K562 (cell line): ENCODE measurements at regions not wholly inside any gene's neighbourhood (a gene's known extent, or its start where the extent isn't known, plus 50 kb on each side); places are given as distances from the start of the nearest gene placed in this dataset.

ENCODE experiments used
- ATAC-seq: fragments of 200-7000 bp; cut with Tn5 transposase; 3 replicates; pipeline ENCODE4 v1.9.1; 2020; ENCODE audit warnings: moderate library complexity
- BruUV-seq: library from RNA; stranded (reverse); fragments of 400-500 nt; replicated peaks from 2 replicates; lab custom pipeline; 2021; lab: Mats Ljungman, UMichigan
- CTCF ChIA-PET: fragments of 300-600 bp; formaldehyde crosslinking; extraction: SDS; loops from one replicate; lab custom pipeline; 2021; ENCODE audit warnings: low intra/inter-chr PET ratio; lab: Yijun Ruan, JAX
- POLR2A ChIA-PET: fragments of 300-600, 350-650 bp; sonication (Branson Sonifier 250); formaldehyde crosslinking; extraction: SDS; loops from one replicate; lab custom pipeline; 2021; ENCODE audit warnings: antibody characterized with exemption, inconsistent platforms; lab: Yijun Ruan, JAX
- DNase-seq, 4 experiments: peaks; one replicate each; pipeline versions ENCODE4 v3.0.0 to v3.0.0-alpha.2; 2011 to 2018; ENCODE audit warnings: low spot score in 3 of 4, mixed read lengths in 3 of 4; ENCODE audit errors: extremely low read depth in 1 of 4
- FAIRE-seq: peaks from 2 replicates; lab custom pipeline; 2011; peaks lifted over from hg19 to GRCh38; lab: Jason Lieb, UNC
- H2AFZ ChIP-seq: 2 replicates; pipeline ENCODE4 v1.6.0; 2011; ENCODE audit warnings: low read depth, low read length, control low read depth, inconsistent platforms
- H3K27ac ChIP-seq: fragments of 200-600 bp; 3 replicates; pipeline ENCODE4 v1.8.0; 2011; ENCODE audit warnings: low read depth, mild to moderate bottlenecking, control low read depth, inconsistent platforms, low read length, moderate library complexity, mixed read lengths; ENCODE audit errors: extremely low read depth
- H3K27me3 ChIP-seq, 2 experiments: fragments of 300-600 bp in 1 of 2; 2 replicates in 1 of 2; 3 replicates in 1 of 2; pipeline versions ENCODE4 v1.6.0 to v1.8.0; 2011; ENCODE audit warnings: inconsistent platforms in 2 of 2, low read length in 2 of 2, mild to moderate bottlenecking in 1 of 2, mixed read lengths in 1 of 2, moderate library complexity in 1 of 2; ENCODE audit not compliant: control insufficient read depth in 2 of 2, insufficient read depth in 2 of 2
- H3K36me3 ChIP-seq: fragments of 300-600 bp; 3 replicates; pipeline ENCODE4 v1.8.0; 2011; ENCODE audit warnings: mild to moderate bottlenecking, low read length, inconsistent platforms; ENCODE audit not compliant: control insufficient read depth, insufficient read depth
- H3K4me1 ChIP-seq, 2 experiments: fragments of 200-600 bp in 1 of 2; replicated peaks in 1 of 2; 2 replicates in 1 of 2; 3 replicates in 1 of 2; pipeline versions ENCODE4 v1.5.1 to v1.8.0; 2011; ENCODE audit warnings: inconsistent platforms in 2 of 2, low read length in 2 of 2, mild to moderate bottlenecking in 1 of 2, mixed read lengths in 1 of 2, moderate library complexity in 1 of 2; ENCODE audit not compliant: control insufficient read depth in 2 of 2, insufficient read depth in 2 of 2
- H3K4me2 ChIP-seq: 2 replicates; pipeline ENCODE4 v1.6.1; 2011; ENCODE audit warnings: low read length, control low read depth, inconsistent platforms, mixed read lengths; ENCODE audit not compliant: insufficient read depth
- H3K4me3 ChIP-seq: fragments of 200-600 bp; sonication (generic), shearing (Covaris generic); 2 replicates; pipeline ENCODE4 v1.5.1; 2016; ENCODE audit warnings: control low read depth, inconsistent platforms
- H3K79me2 ChIP-seq: fragments of 200-600 bp; 3 replicates; pipeline ENCODE4 v1.8.0; 2011; ENCODE audit warnings: low read length, inconsistent platforms; ENCODE audit not compliant: control insufficient read depth, insufficient read depth
- H3K9ac ChIP-seq, 2 experiments: 2 replicates each; pipeline versions ENCODE4 v1.6.0 to v1.6.1; 2011; ENCODE audit warnings: low read depth in 2 of 2, low read length in 2 of 2, control low read depth in 1 of 2, inconsistent platforms in 1 of 2, mild to moderate bottlenecking in 1 of 2, mixed read lengths in 1 of 2; ENCODE audit not compliant: insufficient read depth in 1 of 2
- H3K9me1 ChIP-seq: one replicate; pipeline ENCODE4 v1.6.0; 2011; ENCODE audit warnings: inconsistent platforms, mild to moderate bottlenecking, low read length, moderate library complexity; ENCODE audit not compliant: control insufficient read depth, insufficient read depth
- H3K9me3 ChIP-seq: replicated peaks from 2 replicates; pipeline ENCODE4 v1.5.1; 2011; ENCODE audit warnings: low read depth, low read length, inconsistent platforms; ENCODE audit not compliant: control insufficient read depth, insufficient read depth
- H4K20me1 ChIP-seq: replicated peaks from 2 replicates; pipeline ENCODE4 v1.6.1; 2011; ENCODE audit warnings: low read length, inconsistent platforms, mixed read lengths; ENCODE audit not compliant: control insufficient read depth, insufficient read depth
- E2F3 ChIP-seq: fragments of 250-450 bp; sonication (Bioruptor Pico); IDR thresholded peaks from 2 replicates; pipeline ENCODE4 v1.4.0; 2020; ENCODE audit warnings: mild to moderate bottlenecking
- FOS ChIP-seq: IDR thresholded peaks from 3 replicates; pipeline ENCODE4 v1.6.1; 2011; ENCODE audit not compliant: insufficient read length; ENCODE audit errors: extremely low read depth
- FOXM1 ChIP-seq, 2 experiments: fragments of 450-650 bp in 1 of 2; sonication (generic) in 1 of 2; formaldehyde crosslinking in 1 of 2; IDR thresholded peaks; 2 replicates each; pipeline versions ENCODE4 v1.6.1 to v1.9.0; 2017 to 2022; ENCODE audit warnings: low read depth in 2 of 2, mild to moderate bottlenecking in 2 of 2, missing genetic modification reagents in 1 of 2, moderate library complexity in 1 of 2
- KDM2B ChIP-seq: fragments of 250-450 bp; sonication (Bioruptor Pico); IDR thresholded peaks from 2 replicates; pipeline ENCODE4 v1.8.0; 2021; ENCODE audit warnings: mild to moderate bottlenecking, moderate library complexity
- PHTF2 ChIP-seq: fragments of 250-450 bp; sonication (Bioruptor Pico); IDR thresholded peaks from 2 replicates; pipeline ENCODE4 v1.5.0; 2021; ENCODE audit warnings: mild to moderate bottlenecking
- SMARCA5 ChIP-seq: fragments of 450-650 bp; IDR thresholded peaks from 2 replicates; pipeline ENCODE4 v1.6.1; 2016
- SMARCB1 ChIP-seq: IDR thresholded peaks from 2 replicates; pipeline ENCODE4 v1.6.1; 2011; ENCODE audit warnings: improper control_type of control experiment, low read depth; ENCODE audit not compliant: insufficient read length
- SREBF2 ChIP-seq: sonication (generic); formaldehyde crosslinking; IDR thresholded peaks from 2 replicates; pipeline ENCODE4 v1.4.0; 2020; ENCODE audit warnings: mild to moderate bottlenecking, missing genetic modification reagents
- ZNF785 ChIP-seq: fragments of 250-450 bp; sonication (Bioruptor Pico); IDR thresholded peaks from 2 replicates; pipeline ENCODE4 v1.4.0; 2020; ENCODE audit warnings: mild to moderate bottlenecking
- WGBS: fragments of 100-300 bp; shearing (Covaris generic); methylation state at CpG from one replicate; pipeline ENCODE4 v1.1.6; 2016; ENCODE audit warnings: low coverage, mixed read lengths; ENCODE audit not compliant: insufficient coverage; ENCODE audit errors: missing lambda C conversion rate; 5-methylcytosine and 5-hydroxymethylcytosine counted together
- in situ Hi-C: fragments of 300-500 bp; cut with MboI; formaldehyde crosslinking; loops from 4 replicates; pipeline ENCODE4 v1.15.0; 2018; ENCODE audit warnings: inconsistent platforms, mixed read lengths
- intact Hi-C: fragments of 100-400 bp; cut with micrococcal nuclease; formaldehyde crosslinking; loops from 2 replicates; pipeline ENCODE4 v1.14.2; 2022

DNA sequence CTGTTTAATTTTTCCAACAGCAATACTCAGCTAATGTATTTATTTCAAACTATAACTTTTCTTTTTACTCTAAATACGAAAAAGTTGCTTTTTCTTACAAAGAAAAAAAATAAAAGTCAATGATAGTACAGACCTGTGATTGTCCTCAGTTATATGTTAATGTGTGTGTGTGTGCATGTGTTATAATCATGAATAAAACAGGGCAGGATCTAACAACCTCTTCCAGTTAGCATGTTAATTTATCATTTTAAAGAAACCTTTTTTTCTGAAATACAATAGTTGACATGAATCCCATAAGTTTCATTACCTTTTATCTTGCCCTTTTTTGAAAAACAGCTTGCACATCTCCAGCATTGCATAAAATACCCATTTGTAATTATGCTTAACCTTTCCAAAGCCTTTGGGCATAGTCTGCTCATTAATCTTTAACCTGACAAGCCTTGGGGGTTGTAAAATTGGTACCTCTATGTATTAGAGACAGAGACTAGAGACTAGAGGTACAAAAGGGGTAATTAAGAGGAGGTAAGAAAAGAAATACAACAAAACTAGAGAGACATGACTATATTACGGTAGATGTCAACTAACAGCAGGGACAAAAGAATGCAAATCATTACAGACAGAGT is 828.1 kb downstream of the OLFM4 start:
- POLR2A ChIA-PET = no interaction called here
- Histone ChIP-seq H4K20me1 (no peaks in the 10 kb centered on the region), H3K9me3 (no peaks in the 10 kb centered on the region), H3K27me3 (no peaks in the 10 kb centered on the region), H3K4me3 (no peak overlapping the region), H3K27ac (no peak overlapping the region), H3K36me3 (no peaks in the 10 kb centered on the region), H2AFZ (no peak overlapping the region), H3K4me1 (no peaks in the 10 kb centered on the region), H3K9me1 (no peaks in the 10 kb centered on the region), H3K9ac (no peak overlapping the region), H3K4me2 (no peak overlapping the region), H3K79me2 (no peaks in the 10 kb centered on the region)
- 0% methylated on average over 2 of the region's 2 CpGs for WGBS
- no peak for DNase-seq
- in situ Hi-C loops (no loop called here), intact Hi-C loops (no loop called here)
- no TSS peak for BruUV-seq
- TF ChIP-seq FOXM1 (IDR thresholded peaks at IDR 0.05; ENCODE audit: low read depth) (no peak), FOXM1 (CRISPR knock-in tag; IDR thresholded peaks at IDR 0.05; ENCODE audit: low read depth) (no peak)
- no peak for ATAC-seq
- CTCF ChIA-PET = no interaction called here
- FAIRE-seq = no peak

GRCh38 chr13:53863520-53863919 is 834.9 kb downstream of the OLFM4 start:
- Histone ChIP-seq H3K4me3 (no peak overlapping the region), H3K79me2 (no peaks in the 10 kb centered on the region), H3K4me2 (no peak overlapping the region), H2AFZ (no peak overlapping the region), H3K27me3 (no peaks in the 10 kb centered on the region), H3K36me3 (no peaks in the 10 kb centered on the region), H3K9me3 (no peaks in the 10 kb centered on the region), H3K9ac (no peak overlapping the region), H3K4me1 (no peaks in the 10 kb centered on the region), H3K9me1 (no peaks in the 10 kb centered on the region), H3K27ac (no peak overlapping the region), H4K20me1 (no peaks in the 10 kb centered on the region)
- ChIA-PET POLR2A (no interaction called here), CTCF (no interaction called here)
- in situ Hi-C loops (no loop called here), intact Hi-C loops (no loop called here)
- DNase-seq (no peak), ATAC-seq (no peak), FAIRE-seq (no peak)
- TF ChIP-seq SMARCB1 (no peak), ZNF785 (CRISPR knock-in tag) (no peak), SMARCA5 (no peak), KDM2B (CRISPR knock-in tag) (no peak), PHTF2 (CRISPR knock-in tag) (no peak), FOS (no peak), E2F3 (CRISPR knock-in tag) (no peak), SREBF2 (CRISPR knock-in tag) (no peak)
- BruUV-seq = no TSS peak
- 6% methylated on average over 1 of the region's 1 CpG for WGBS
